GM19438 (cell line): ENCODE measurements at regions not wholly inside any gene's neighbourhood (a gene's known extent, or its start where the extent isn't known, plus 50 kb on each side); places are given as distances from the start of the nearest gene placed in this dataset.
"Not testable (repeated sequence)": the region's sequence is repeated elsewhere in the genome, so short reads cannot be mapped to it uniquely, and the experiment has no call there.

Source experiments
- ATAC-seq: cut with Tn5 transposase; IDR thresholded peaks from one replicate; pipeline ENCODE4 v1.9.1; 2021; ENCODE audit warnings: low read depth; ENCODE audit not compliant: unreplicated experiment

- no peak for ATAC-seq
Measured at GRCh38 chr15:36426691-36427090, 152.7 kb upstream of the CDIN1 start.

- ATAC-seq, result no peak
Measured at GRCh38 chr15:36428102-36428845, 151.2 kb upstream of the CDIN1 start.

- no peak for ATAC-seq
Measured at GRCh38 chr15:36429707-36430106, 149.7 kb upstream of the CDIN1 start.

- no peak for ATAC-seq
Measured at GRCh38 chr15:36430280-36430679, 149.1 kb upstream of the CDIN1 start.

- ATAC-seq, result no peak
Measured at GRCh38 chr15:36430726-36431265, 148.6 kb upstream of the CDIN1 start.

- ATAC-seq, result no peak
Measured at GRCh38 chr15:36432161-36432560, 147.3 kb upstream of the CDIN1 start.

- ATAC-seq, result no peak
Measured at GRCh38 chr15:36434177-36434576, 145.2 kb upstream of the CDIN1 start.

- no peak for ATAC-seq
Measured at GRCh38 chr15:36438499-36438898, 140.9 kb upstream of the CDIN1 start.

- no peak for ATAC-seq
Measured at GRCh38 chr15:36447373-36447772, 132.1 kb upstream of the CDIN1 start.

- no peak for ATAC-seq
Measured at GRCh38 chr15:36448418-36448817, 131.0 kb upstream of the CDIN1 start.

GRCh38 chr15:36449084-36449661, 130.3 kb upstream of the CDIN1 start:
- no peak for ATAC-seq

- no peak for ATAC-seq
Measured at GRCh38 chr15:36449662-36450145, 129.7 kb upstream of the CDIN1 start.

- ATAC-seq, result not testable (repeated sequence)
Measured at GRCh38 chr15:36454244-36454643, 125.2 kb upstream of the CDIN1 start.

- no peak for ATAC-seq
Measured at GRCh38 chr15:36458411-36458810, 121.0 kb upstream of the CDIN1 start.

GRCh38 chr15:36465304-36465703, 114.1 kb upstream of the CDIN1 start:
- ATAC-seq, result no peak

GRCh38 chr15:36468746-36469145, 110.7 kb upstream of the CDIN1 start:
- ATAC-seq, result no peak

- ATAC-seq, result no peak
Measured at GRCh38 chr15:36469311-36469966, 110.0 kb upstream of the CDIN1 start.

GRCh38 chr15:36472672-36473071, 106.8 kb upstream of the CDIN1 start:
- ATAC-seq, result no peak

GRCh38 chr15:36478561-36478960, 100.9 kb upstream of the CDIN1 start:
- no peak for ATAC-seq

GRCh38 chr15:36479200-36479896, 100.1 kb upstream of the CDIN1 start:
- no peak for ATAC-seq

GRCh38 chr15:36481156-36481555, 98.3 kb upstream of the CDIN1 start:
- ATAC-seq, result no peak
